ENCODE measurements at regions not wholly inside any gene's neighbourhood (a gene's known extent, or its start where the extent isn't known, plus 50 kb on each side); places are given as distances from the start of the nearest gene placed in this dataset.

GRCh38 chr6:1054653-1055014 is 257.3 kb upstream of the FOXQ1 start:
- DNase-seq = no peak

DNA sequence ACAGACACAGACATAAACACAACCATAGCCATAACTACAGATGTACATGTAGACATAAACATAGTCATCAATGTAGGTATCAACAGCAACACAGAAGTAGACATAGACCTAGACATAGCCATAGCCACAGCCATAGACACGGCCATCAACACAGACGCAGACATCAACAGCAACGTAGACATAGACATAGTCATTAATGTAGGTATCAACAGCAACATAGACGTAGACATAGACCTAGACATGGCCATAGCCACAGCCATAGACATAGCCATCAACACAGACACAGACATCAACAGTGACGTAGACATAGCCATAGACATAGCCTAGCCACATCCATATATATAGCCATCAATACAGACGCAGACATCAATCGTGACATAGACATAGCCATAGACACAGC is 258.3 kb upstream of the FOXQ1 start:
- DNase-seq = no peak

DNA sequence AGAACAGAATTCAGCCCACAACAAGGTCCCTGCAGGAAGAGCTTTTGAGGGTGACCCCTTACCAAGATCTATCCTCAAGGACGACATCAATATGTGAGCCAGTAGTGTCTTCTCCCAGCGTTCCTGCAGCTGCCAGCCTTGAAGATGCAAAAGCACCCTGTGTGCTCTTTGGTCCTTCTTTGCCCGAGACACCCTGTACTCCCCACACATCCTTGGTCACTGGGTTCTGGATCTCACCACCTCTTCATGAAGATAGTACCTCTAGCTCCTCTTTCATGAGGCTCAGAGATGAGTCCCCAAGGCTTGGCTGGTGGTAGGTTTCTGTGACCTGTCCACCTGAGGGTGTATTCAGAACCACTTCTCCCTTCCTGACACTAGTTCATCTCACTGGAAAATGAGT is 259.6 kb upstream of the FOXQ1 start:
- no peak for DNase-seq

- DNase-seq = no peak
These were observed 262.0 kb upstream of the FOXQ1 start for GRCh38 chr6:1049900-1050299.

DNA sequence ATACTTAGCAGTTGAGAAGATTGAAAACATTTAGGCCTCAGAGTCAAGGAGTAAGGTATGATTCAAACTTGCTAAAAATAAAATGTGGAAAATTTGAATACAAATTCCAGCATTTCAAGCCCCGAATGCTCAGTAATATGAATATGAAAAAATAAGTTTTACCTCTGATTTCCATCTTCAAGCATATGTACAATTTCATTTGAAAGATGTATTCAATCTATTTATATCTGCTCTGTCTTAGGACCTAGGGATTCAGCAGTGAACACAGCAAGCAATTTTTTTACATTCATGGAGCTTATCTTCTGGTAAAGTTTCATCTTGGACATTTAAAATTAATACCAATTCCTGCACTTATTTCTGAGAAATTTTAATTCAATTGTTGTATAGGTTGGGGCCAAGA is 262.7 kb upstream of the FOXQ1 start:
- DNase-seq = no peak

- no peak for DNase-seq
These were observed 263.8 kb upstream of the FOXQ1 start for GRCh38 chr6:1047981-1048541.

GRCh38 chr6:1045239-1045638 is 266.7 kb upstream of the FOXQ1 start:
- DNase-seq = no peak

GRCh38 chr6:1044040-1044836 is 267.7 kb upstream of the FOXQ1 start:
- DNase-seq = no peak

DNA sequence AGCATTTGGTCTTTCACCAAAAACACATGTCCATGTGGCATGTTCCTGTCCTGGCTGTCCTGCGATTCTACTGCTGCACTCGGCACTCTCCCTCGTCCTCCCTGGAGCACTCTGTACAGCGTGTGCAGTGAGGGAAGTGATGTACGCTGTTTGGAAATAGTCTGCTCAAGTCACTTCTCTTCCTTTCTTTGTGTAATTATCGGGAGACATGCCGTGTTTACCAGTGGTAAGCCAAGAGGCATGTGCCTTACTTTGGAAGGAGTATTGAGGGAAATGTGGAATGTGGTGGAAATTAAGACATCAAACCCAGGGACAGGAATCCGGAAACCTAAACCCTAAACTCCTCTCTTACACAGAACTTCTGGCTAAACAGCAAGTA is 268.5 kb upstream of the FOXQ1 start:
- DNase-seq = no peak

- no peak for DNase-seq
These were observed 269.1 kb upstream of the FOXQ1 start for GRCh38 chr6:1042583-1043457.

DNA sequence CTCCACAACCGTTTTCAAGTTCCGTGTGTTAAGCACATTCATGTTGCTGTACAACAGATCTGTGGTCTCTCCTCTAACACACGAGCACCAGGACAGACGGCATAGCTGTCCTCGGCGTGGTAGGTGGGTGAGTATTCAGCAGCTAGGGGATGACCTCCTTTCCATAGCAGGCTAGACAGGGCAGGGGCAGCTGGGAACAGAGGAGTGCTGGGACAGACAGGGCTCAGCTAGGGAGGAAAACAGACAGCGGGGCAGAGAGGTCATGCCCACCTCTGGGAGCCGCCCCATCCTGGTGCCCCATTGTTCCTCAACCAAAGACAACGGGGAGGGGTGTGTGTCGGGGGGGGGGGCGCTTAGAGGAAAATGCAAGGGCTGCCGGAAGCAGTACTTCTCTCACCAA is 271.5 kb upstream of the FOXQ1 start:
- no peak for DNase-seq

DNA sequence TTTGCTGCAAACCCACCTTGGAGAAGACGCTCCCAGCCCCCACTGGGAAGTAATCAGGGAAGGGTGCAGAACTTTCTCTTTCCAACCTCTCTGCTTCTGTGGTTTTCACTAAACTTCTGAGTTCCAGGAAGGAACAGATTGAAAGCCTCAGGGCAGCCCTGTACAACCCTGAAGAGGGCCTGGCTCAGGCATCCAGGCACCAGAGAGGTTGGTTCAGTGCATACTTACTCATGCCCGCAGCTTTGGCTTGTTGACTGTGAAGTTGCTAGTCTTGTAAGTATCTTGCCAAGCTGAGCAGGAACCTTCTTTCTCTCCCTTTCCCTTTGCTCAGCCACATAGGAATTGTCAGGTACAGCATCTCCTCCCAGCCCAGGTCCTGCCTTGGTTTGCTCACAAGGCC is 272.2 kb upstream of the FOXQ1 start:
- no peak for DNase-seq

DNA sequence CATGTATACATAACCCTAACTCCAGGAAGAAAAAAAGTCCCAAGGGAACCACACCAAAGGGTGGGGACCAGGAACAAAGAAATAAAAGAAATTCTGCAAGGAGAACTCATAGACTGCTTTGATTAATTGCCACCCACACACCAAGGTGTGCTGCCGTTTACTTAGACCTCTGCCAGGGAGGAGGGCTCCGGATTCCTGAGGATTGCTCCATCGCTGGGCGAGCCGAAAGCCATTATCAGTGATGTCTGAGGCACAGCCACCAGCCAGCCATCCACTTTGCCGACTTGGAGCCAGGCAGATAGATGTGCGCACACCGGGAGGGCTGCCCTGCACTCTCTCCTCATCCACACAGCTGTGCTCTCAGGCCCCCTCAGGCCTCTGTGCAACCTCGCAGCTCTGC is 272.7 kb upstream of the FOXQ1 start:
- no peak for DNase-seq

- no peak for DNase-seq
These were observed 274.3 kb upstream of the FOXQ1 start for GRCh38 chr6:1037430-1038202.

- no peak for DNase-seq
These were observed 276.5 kb upstream of the FOXQ1 start for GRCh38 chr6:1035401-1035800.

- DNase-seq = no peak
These were observed 280.2 kb upstream of the FOXQ1 start for GRCh38 chr6:1031720-1032119.

GRCh38 chr6:1029141-1029540 is 282.8 kb upstream of the FOXQ1 start:
- no peak for DNase-seq

- no peak for DNase-seq
These were observed 283.2 kb upstream of the FOXQ1 start for GRCh38 chr6:1028723-1029122.

- DNase-seq = no peak
These were observed 283.9 kb upstream of the FOXQ1 start for GRCh38 chr6:1027795-1028569.

GRCh38 chr6:1027109-1027794 is 284.6 kb upstream of the FOXQ1 start:
- DNase-seq = no peak

DNA sequence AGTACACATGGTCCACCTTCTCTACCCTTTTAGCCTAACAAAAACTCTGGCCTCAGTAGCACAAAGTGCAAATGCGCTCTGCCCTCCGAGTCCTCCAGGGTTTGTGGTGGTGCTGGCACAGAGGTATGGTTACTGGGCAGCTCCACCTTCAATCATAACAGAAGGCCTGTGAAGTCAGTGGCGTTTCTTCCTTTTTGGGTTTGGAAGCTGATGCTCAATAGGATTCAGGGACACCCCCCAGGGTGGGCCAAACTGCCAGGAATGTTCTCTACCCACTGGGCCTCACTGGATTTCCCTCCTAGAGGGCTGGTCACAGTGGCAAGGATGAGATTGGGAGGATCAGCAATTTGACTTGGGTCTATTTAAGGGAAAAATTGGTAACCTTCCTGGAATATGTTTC is 286.1 kb upstream of the FOXQ1 start:
- DNase-seq = no peak

DNA sequence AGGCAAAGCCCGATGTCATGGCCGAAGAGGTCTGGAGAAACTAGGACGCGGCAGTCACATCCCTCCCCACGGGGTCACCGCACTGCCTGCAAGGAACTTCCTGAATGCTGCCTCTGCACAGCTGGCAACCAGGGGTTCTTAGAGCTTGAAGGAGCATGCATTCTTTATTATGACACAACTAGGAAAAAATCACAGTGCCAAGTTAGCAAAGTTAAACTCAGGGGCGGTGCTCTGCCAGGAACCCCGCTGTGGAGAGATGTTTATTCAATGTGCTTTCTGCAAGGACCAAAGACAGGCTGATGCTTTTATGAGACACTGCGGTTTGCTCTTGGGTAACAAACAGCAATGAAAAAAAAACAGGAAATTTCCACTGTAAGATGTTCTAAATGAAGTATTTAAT is 287.3 kb upstream of the FOXQ1 start:
- no peak for DNase-seq

Data from activated CD4-positive, alpha-beta T cell treated with anti-CD3 and anti-CD28 coated beads, Interleukin-2, amount 50 U/mL, for 16 hours (primary cell).